IPS DF 19.7 (cell line): ENCODE measurements at regions not wholly inside any gene's neighbourhood (a gene's known extent, or its start where the extent isn't known, plus 50 kb on each side); places are given as distances from the start of the nearest gene placed in this dataset.

ENCODE experiments used
- DNase-seq: peaks from one replicate; pipeline ENCODE4 v3.0.0-alpha.2; 2013; ENCODE audit warnings: low read depth, low spot score

DNA sequence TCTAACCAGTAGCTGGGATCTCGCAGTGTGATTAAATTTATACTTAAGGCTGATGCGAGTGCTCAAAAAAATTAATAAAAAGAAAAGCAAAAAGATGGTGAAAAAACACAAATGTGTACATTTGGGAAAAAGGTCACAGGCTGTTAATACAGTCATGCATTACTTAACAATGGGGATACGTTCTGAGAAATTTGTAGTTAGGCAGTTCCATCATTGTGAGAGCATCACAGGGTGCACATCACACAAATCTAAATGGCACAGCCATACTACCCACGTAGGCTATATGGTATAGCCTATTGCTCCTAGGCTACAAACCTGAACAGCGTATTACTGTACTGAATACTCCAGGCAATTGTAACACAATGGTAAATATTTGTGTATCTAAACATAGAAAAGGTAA is 142.4 kb upstream of the MYOCD start:
- no peak for DNase-seq

DNA sequence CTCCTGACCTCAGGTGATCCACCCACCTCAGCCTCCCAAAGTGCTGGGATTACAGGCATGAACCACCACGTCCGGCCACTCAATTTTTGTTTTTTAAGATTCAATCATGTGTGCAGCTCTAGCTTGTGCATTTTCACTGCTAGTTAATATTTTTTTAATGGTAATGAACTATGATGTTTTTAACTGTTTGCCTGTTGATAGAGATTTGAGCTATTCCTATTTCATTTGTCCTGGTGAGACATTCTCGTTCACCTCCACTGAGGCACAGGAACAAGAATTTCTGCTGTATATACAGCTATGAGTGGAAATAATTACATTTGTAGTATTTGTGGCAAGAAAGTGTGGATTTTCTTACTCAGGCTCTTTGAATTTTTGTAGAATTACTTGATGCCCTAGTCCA is 137.7 kb upstream of the MYOCD start:
- DNase-seq = no peak

DNA sequence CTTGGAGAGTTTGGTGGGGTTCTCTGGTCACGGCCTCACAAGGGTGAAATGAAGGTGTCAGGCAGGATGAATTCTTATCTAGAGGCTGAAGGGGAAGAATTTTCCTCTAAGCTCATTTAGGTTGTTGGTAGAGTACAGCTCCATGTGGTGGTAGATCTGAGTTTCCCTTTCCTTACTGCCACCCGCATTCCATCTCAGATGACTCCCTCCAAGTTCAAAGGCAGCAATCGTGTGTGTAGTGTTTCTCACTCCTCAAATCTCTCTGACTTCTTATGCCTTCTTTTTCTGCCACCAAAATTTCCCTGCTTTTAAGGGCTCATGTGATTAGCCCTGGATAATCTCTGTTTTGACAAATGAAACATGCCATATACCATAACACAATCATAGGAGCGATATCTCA is 135.5 kb upstream of the MYOCD start:
- no peak for DNase-seq

DNA sequence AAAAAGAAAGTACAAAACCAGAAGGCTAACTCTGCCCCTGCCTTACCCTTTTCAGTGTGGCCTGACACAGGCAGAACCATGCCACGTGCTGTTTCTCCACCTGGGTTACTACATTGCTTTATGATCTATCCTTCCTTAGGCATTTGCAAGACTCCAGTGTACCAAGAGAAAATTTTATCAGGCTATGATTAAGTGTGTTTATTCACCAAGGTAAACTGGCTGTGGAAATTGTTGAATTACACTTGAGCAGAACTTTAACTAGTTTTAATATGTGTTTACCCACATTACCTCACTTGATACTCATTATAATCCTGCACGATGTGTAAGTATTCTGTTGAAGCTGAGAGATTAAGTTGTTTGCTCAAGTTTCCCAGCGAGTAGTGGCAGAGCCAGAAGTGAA is 129.7 kb upstream of the MYOCD start:
- DNase-seq = no peak

DNA sequence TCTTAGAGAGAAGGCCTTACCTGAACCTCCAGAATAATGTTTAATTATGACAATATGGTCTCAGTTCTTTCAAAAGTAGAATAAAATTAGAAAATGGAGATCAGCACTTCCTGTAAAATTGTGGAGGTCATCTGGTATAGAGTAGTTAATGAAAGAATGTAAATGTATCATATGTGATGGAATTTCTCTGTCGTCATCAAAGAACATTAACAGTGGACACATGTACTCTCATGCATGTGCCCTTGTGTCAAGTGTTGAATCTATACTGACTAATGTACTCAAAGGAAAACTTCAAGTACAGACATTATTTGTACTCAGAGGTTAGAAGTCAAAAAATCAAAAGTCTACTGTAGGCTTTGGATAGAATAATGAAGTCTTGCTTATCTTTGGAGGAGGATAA is 129.2 kb upstream of the MYOCD start:
- DNase-seq = no peak

DNA sequence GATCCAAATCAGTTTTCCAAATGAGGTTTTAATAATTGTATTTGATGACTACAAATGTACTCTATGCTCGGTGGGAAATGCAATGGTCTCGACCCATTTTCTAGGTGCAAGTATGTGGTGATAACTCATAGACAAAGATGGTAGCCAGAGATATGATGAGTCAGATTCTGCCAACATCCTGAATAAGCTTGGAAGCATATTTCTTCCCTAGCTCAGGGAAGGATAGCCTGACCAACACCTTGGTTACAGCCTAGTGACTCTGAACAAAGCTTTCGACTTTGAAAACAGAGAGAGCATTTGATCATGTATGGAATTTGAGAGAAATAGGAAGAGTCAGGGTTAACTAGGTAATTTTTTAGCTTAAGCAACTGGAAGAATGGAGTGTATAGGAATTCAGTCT is 128.3 kb upstream of the MYOCD start:
- DNase-seq = no peak

DNA sequence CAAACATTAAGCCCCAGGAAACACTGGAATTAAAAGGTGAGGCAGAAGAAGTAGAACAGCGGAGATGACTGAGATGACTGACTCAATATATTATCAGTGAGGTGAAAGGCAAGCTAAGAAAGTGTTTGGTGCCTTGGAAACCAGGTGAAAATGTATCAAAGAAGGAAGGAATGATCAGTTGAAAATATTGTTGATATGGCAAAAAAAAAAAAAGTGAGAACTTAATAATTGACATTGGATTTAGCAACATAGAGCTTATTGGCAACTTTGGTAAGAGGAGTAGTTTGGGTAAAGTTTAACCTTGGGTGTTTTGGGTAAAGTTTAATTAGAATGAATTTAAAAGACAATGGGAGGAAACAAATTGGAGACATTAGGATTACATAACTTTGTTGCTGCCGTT is 127.7 kb upstream of the MYOCD start:
- DNase-seq = no peak

DNA sequence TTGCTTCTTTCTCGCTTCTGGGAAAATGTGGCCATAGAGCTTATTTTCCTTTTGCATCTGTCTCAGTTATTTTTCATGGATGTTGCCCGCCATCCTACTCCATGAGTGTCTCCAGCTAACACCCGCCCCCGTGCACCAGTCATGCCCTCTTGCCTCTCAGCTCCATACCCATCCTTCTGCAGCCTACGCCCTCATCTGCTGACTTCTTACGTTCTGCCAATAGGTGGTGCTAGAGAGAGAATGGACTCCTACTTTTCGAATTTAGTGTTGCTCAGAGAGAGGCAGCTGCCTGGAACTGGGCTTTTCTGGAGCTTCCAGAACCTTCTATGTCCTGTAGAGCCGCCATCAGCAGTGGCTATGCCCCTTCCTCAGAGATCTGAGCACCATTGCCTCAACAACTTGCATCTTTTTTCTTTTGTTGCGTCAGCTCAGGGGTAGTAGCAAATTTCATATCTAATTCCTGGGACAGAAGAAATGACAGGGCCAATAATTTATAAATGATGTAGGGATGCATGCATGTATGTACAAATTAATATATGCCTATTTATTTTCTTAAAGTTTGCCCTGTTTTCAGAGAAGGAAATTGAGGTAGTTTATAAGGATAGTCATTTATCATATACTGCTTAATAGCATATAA is 119.7 kb upstream of the MYOCD start:
- DNase-seq = peak; percentile 45

DNA sequence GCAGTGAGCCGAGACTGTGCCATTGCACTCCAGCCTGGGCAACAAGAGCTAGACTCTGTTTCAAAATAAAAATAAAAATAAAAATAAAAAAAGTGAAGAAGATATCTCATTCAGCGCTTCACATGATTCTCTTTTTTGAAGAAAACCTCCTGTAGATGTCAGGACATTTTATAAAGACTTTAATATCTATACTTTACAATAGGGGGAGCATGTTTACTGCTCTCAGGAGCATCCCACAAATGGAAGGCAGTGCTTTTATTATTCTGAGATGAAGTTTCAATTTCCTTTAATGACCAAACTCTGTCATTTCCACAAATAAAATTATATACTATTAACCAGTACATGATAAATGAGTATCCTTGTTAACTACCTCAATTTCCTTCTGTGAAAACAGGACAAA is 118.7 kb upstream of the MYOCD start:
- DNase-seq = no peak

DNA sequence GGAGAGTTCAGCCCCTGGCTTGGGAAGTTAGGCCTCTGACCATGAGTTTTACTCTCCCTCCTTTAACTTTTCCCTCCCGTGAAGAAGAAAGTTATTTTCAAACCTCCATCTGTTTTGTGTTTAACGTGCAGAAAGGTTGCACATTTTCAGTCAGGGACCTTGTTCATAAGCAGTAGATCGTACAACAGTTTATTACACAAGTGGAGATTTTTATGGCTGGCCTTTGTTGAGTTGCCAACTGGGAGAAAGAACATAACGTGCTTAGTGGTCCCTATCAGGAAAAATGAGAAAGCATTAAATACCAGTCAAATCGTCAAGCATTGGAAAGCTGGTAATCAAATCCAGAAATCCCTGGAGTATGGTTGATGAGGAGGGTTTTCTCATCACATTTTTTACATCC is 117.9 kb upstream of the MYOCD start:
- no peak for DNase-seq

DNA sequence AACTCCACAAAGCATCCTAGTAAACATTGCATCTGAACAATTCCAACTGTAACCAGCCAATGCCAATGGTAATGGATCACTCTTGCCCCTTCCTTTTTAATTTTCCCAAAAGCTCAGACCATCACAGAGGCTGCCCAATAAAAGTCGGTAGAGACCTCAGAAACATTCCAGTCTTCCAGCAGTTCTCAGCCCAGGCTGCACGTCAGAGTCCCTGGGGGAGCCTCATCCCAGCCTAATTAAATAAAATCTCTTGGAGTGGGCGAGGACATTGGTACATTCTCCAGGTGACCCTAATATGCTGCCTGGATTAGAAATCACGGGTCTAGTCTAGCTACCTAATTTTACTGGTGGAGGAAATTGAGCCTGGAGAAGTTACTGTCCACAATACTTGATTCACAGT is 117.1 kb upstream of the MYOCD start:
- no peak for DNase-seq

DNA sequence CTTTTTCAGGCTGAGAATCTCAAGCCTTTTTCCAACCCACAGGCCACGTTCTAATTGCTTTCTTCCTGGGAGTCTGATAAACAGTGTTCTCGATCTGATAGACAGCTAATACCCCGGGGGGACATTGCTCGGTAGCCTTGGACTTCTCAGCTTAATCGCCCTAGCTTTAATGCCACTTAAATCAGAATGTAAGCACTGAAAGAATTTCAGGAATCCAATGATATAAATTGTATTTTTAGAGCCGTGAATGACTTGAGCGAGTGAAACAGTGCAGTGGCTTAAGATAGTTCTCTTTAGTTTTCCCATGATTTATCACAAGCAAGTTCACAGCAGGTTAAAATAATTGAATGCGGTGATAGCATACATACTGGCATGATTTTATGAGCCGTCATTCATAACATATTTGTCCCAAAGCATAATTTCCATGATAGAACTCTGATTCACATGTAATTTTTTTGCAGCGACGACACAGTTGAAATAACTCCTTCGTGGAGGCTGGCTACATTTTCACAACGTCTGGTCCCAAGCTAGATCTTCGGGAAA is 116.1 kb upstream of the MYOCD start:
- DNase-seq = no peak

DNA sequence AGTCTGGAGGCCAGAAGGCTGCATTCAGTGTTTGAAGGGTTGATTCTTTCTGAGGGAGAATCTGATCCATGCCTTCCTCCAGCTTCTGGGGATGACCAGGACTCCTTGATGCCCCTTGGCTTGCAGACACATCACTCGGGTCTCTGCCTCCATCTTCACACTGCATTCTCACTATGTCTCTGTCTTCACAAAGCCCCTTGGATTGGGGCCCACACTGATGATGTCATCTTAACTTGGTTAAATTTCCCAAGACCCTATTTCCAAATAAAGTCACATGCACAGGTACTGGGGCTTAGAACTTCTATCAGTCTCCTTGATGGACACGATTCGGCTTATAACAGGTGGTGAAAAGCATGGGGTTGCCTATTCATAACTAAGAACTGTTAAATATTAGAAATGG is 112.1 kb upstream of the MYOCD start:
- no peak for DNase-seq

DNA sequence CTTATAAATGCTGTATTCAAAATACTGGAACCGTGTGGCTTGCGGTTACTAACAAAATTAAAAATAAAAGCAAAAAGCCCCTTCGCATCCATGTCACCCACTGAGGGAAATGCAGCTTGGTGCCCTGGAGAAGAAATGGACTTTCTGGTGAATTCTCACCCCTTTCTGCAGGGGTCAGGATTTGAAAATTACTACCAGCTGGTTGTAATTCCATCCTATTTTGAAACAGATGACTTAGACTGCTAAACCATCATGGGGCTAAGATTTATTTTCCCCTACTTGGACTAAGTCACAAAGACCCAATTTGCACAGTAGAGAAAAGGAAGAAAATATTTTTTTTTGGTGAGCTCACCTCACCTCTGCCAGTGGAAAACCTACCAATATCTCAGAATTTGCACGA is 111.4 kb upstream of the MYOCD start:
- DNase-seq = no peak

DNA sequence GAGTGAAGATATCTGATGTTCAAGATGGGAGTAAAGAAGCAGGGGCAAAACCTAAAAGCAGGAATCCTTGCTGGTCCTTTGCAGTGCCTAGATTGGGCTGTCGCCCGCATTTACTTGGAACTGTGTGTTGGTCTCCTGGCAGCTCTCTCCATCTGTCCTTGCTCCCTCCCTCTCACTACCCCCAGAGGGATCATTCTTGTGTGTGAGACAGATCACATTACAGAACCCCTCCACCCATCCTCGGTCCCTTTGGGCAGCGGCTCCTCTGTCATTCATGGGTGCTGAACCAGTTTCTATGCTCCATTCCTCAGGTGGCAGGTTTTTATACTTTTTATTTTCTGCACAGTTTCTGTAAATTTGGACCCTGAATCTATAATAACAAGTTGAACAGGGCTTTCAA is 99.4 kb upstream of the MYOCD start:
- DNase-seq = peak; percentile 20

DNA sequence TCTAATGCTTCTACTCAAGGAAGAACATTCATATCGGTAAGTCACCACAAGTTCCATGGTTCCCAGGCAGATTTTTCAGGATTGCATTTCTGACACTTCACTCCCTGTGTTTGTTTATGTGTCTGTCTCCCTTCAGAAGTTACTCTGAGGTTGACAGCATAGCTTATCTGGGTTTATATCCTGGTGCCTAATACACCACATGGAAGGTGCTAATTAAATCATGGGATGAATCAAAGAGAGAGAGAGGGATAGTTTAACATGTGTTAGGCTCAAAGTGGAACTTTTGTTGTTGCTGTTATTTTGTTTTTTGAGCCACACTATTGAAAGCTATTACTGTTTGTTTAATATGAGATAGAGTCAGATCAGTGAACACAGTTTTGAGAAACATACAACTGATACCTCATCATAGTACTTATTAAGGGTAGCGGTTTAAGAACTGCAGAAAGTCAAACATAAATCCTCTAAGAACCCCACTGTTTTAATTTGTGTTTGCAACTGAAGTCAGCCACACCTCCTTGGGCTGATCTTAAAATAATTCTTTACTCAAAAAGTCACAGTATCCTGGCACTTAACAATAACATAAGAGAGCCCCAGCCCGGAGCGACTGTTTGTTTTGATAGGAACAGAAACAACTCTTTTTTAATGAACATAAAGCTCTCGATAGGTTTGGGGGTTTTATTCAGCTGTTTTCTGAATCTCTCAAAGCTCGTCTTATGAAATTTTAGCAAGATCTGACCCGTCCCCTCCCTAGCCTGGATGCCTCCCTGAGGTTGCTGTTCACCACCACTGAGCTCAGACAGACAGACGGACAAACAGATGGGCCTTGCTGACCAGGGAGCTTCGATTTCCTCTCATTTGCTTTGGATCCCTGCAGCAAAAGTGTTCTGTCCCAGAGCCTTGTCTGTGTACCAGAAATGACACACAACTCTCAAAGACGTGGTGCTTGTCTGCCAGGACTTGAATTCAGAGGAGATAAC is 98.3 kb upstream of the MYOCD start:
- DNase-seq = no peak

DNA sequence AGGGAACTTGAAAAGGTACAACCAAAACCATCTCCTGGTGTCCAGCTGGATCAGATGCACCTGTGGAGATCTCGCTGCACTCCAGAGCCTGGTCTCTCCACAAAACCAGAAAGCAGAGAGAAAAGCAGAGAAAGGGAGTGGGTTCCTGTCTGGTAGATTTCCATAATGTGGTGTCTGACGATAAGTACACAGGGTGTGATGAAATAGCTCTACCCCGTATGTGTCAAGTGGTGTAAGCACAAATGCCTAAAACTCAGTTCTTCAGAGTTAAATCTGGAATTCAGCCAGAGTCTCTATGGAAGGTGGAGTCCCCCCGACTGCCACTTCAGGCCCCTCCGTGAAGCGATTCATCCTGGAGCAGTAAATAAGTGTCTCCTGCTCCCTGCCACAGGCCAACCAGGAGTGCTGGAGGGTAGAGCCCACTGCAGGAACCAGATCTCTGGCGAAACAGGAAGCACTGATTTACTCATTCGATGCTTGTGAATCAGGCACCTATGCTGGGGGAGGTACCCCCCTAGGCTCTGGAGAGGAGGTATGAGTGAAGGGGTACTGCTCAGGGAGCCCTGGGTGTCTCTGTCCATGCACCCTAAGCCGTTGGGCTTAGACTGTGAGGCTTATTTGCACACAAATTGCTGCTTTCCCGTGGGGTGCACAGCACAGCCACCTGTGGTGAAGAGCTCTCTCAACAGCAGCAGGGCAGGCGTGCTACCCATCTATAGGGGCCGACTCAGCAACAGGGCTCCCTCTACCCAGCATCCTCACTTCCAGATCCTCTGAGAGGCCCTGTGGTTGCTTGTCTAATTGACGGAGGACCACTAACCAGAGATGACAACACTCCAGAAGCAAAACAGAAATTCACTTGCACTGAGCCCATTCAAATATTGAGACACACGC is 97.1 kb upstream of the MYOCD start:
- no peak for DNase-seq

DNA sequence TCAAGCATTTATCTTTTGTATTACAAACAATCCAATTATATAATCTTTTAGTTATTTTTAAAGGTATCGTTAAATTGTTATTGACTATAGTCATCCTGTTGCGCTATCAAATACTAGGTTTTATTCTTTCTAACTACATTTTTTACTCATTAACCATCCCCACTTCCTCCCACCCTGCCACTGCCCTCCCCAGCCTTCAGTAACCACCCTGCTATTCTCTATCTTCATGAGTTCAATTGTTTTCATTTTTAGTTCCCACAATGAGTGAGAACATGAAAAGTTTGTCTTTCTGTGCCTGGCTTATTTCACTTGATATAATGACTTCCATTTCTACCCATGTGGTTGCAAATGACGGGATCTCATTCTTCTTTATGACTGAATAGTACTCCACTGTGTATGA is 94.1 kb upstream of the MYOCD start:
- no peak for DNase-seq

DNA sequence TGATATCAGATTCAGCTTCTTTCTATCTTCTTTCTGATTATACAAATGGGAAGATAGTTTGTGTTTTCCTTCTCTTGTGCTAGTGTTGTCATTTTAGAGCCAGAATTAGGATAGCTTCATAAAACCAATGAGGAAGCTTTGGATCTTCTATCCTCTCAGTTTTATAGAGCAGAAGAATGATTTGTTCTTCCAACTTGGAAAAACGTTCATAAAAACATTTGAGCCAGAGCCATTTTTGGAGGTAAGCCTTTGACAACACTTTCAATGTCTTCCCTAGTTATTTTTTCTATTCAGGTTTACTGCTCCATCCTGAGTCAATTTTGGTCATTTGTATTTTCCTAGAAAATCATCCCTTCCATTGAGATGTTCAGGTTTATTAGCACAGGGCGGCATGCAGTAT is 91.2 kb upstream of the MYOCD start:
- no peak for DNase-seq

DNA sequence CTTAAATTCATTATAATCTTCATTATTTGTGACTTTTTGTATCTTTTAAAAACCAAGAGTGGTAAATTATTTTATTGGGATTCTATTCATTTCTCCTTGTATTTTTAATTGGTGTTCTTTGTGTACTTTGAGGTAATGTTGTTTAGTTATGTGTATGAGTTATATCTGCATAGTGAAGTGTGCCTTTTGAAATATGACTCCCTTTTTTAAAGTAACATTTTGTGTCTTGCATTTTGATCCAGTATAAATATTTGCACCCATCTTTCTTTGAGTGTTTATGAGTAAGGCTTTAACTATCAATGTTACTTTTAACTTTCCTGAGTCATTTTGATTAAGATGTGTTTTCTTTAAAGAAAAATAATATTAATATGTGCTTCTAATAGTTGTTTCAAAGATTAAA is 90.0 kb upstream of the MYOCD start:
- DNase-seq = no peak

DNA sequence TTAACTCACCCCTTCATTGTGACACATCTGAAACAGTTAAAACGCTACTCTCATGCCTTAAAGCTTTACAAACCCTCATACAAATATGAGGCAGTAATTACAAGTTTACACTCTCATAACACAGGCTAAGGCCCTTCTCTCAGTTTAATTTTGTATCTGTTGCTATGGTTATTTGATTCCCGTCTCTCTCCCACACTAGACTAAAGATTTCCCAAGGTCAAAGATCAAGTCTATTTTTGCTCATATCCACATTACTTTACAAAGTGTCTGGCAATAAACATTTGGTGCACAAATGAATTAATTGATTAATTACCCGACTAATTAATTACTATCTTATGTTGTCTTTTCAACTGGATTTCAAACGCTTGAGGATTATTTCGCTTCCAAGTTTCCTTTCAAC is 86.4 kb upstream of the MYOCD start:
- no peak for DNase-seq

DNA sequence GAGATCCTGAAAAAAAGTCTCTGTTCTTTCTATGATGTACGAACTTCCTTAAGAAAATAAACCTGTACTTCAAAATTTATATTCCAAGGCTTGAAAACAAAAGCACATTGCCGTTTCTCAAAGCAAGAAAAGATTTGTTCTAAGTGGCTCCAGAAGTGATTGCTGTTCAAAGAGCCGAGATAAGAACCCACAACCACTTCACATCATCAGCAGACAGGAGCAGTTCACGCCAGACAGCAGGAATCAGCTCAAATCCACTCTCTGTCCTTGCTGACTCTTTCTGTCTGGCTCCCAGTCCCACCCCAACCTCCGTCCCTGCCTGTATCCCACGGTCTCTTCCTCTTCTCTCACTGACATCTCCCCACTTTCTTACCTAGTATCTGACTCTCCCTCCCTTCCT is 85.0 kb upstream of the MYOCD start:
- DNase-seq = no peak
